Glomerular visceral epithelial cell (primary cell): ENCODE measurements at regions not wholly inside any gene's neighbourhood (a gene's known extent, or its start where the extent isn't known, plus 50 kb on each side); places are given as distances from the start of the nearest gene placed in this dataset.
"Not testable (repeated sequence)": the region's sequence is repeated elsewhere in the genome, so short reads cannot be mapped to it uniquely, and the experiment has no call there.

Experiments
- DNase-seq: peaks from one replicate; pipeline ENCODE4 v3.0.0-alpha.2; 2016; ENCODE audit errors: extremely low spot score

DNA sequence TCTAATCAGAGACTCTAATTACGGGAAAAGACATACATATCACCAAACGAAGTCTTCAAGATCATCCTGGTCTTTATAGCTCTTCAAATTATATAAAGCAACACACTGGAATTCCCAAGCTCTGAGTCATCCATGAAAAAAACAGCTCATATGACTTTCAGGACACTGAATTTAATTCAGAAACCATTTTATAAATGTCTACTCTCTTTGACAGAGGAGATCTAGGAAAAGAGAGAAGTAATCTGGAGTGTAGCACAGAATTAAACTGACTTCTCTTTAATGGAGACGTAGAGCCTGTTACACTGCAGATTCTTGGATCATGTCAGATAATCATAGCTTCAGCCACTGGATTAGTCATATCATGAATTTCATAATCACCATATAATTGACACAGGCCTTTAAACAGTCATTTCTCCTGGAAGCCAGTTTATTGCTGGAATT is 86.8 kb upstream of the WSB1 start:
- DNase-seq = peak; percentile 33

DNA sequence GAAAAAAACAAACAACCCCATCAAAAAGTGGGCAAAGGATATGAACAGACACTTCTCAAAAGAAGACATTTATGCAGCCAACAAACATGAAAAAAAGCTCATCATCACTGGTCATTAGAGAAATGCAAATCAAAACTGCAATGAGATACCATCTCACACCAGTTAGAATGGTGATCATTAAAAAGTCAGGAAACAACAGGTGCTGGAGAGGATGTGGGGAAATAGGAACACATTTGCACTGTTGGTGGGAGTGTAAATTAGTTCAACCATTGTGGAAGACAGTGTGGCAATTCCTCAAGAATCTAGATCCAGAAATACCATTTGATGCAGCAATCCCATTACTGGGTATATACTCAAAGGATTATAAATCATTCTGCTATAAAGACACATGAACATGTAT is 85.5 kb upstream of the WSB1 start:
- DNase-seq = not testable (repeated sequence)

DNA sequence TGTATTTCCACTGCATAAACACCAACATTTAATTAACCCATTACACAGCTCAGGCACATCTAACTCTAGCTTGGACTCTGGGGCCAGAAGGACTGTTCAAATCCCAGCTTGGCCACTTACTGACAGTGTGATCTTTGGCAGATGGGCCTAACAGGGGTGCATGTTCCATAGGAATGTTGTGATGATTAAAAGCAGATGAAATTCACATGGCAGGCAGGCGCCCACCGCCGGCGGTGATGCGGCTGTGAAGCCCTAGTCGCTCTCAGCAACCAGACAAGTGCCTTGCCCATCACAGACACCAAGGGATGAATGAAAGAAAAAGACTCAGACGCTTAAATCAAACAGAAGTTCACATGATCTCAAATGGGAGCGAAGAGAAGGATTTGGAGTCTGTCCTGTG is 84.6 kb upstream of the WSB1 start:
- DNase-seq = no peak

DNA sequence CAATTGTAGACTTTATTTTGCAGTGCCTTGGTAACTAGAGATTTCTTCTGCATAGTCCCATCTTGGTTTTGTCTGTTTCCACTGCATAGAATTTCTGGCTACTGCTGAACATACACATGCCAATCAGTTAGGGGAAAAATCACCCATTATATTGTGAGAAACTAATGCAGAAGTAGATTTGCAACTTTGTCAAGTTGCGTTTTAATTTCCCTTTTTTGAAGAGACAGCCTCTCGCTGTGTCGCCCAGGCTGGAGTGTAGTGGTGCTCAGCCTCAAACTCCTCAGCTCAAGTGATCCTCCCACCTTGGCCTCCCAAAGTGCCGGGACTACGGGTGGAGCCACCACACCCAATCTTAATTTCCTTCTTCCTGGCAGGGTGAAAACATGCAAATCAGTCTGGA is 83.1 kb upstream of the WSB1 start:
- DNase-seq = not testable (repeated sequence)

DNA sequence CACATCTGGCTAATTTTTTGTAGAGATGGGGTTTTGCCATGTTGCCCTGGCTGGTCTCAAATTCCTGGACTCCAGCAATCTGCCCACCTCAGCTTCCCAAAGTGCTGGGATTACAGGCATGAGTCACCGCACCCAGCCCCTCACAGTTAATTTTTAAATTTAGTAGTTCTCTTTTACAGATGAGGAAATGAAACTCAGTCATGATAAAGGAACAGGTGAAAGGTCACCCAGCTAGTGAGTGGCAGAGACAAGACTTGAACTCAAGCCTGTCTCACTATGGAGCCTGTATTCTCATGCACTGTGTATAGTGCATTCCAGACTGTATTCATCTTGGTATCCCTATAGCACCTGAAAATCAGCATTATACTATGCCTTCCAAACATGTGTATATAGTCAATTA is 77.1 kb upstream of the WSB1 start:
- DNase-seq = no peak

DNA sequence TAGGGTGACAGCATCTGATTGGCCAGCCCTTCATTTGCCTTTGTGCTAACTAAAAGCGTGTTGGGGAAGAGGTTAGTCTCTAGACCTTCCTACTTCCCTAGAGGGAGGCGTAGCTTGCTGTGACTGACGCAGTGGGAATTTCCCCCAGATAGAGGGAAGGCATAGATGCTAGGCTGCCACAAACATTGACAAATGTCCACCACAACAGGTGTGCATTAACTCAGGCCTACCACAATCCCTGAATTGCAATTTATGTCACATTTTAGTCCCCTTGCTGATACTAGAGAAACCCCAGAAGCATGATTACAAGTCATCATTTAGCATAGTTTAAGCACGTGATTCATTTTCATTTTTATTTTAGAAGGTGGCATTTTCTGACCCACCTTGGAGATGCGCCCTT is 76.3 kb upstream of the WSB1 start:
- DNase-seq = no peak

DNA sequence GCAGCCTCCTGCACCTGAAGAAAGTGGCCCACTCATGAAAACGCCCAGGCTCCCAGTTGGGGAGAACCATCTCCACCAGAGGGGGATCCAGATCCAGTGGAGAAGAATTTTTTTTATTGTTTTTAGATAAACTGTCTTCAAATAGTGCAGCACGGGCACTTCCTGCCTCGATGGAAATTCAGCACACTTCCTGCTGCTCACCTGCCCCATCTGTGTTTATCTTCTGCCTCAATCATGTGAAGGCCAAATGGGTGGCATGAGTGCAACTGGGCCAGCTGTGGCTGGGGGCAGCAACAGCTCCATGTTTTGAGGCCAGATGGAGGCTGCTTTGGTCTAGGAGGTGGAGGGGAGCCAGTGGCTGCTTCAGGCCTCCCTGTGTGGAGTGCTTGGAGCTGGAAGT is 75.9 kb upstream of the WSB1 start:
- no peak for DNase-seq

DNA sequence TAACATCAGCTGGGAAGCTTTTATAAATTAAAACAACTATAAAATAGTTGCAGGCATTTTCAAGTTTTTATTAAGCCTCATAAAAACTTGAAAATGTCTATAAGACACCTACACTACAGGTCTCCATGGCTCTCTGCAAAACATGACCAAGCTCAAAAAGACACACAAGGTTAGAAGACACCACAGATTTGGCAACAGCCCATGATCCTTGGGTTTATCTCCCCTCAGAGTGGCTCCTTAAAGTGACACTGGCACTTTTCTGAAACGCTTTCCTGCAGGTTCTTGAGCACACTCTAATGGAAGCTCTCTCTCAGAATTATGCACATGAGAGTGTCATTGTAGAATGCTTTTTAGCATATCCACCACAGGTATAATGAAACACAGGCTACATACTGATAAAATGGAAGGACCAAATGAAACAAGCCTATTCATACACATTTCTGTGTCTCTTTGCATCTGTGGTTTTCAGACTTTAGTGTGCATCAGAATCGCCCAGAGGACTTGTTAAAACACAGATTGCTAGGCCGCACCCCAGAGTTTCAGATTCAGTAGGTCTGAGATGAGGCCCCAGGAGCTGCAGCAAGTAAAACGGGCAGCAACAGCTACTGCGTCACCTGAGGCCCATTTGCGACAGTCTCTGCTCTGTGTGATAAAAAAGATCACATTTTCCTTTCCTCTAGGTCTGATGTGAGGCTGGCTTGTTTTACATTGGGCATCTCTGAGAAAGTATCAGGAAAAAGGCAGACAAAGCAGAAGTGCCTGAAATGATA is 75.0 kb upstream of the WSB1 start:
- DNase-seq = no peak

DNA sequence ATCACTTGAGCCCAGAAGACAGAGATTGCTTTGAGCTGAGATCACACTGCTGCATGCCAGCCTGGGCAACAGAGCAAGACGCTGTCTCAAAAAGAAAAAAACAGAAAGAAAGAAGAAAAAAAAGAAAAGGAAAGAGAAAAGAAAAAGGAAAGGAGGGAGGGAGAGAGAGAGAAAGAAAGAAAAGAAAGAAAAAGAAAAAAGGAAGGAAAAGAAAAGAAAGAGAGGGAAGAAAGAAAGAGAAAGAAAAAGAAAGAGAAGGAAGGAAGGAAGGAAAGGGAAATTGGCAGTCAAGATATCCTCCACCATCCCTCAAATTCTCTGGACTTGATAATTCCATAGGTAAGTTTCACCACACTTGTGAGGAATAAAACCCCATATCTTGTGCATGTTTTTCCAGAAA is 71.4 kb upstream of the WSB1 start:
- DNase-seq = no peak

DNA sequence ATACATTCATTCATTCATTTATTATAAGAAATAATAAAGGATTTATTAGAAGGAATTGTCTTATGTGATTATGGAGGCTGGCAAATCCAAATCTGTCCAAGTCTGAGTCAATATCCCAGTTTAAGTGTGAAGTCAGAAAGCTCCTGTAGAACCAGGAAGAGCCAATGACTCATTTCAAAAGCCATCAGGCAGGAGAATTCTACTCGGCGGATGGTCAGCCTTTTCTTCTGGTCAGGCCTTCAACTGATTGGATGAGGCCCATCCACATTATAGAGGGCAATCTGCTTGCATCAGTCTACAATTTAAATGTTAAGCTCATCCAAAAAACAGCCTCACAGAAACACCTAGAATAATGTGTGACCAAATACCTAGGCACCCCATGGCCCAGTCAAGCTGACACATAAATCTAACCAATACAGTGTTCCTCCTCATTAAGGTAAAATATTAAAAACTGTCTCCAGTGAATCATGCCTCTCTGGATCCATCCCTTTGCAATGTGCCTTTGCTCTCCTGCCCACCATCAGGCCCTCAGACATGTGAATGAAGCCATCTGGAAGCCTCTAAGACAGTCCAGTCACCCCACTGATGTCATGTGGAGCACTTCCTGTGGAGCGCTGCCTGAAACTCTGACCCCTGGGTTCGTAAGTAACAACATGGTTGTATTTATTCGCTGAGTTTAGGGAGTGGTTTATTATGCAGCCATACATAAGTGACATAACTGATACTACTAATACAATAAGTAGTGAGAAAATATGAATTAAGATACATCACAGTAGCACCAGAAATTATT is 69.2 kb upstream of the WSB1 start:
- no peak for DNase-seq

DNA sequence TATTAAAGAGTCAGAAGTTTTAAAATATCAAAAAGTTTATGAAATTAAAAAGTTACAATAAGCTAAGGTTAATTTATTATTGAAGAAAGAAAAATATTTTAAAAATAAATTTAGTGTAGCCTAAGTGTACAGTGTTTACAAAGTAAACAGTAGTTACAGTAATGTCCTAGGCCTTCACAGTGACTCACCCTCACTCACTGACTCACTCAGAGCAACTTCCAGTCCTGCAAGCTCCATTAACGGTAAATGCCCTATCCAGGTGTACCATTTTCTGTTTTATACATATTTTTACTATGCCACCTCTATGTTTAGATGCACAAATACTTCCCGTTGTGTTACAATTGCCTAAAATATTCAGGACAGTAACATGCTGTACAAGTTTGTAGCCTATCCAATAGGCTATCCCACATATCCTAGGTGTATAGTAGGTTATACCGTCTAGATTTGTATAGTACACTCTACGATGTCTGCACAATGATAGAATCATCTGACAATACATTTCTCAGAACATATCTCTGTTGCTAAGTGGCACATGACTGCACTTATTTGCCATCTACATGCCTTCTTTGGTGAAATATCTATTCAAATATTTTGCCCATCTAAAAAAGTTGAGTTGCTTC is 67.2 kb upstream of the WSB1 start:
- DNase-seq = peak; percentile 26

DNA sequence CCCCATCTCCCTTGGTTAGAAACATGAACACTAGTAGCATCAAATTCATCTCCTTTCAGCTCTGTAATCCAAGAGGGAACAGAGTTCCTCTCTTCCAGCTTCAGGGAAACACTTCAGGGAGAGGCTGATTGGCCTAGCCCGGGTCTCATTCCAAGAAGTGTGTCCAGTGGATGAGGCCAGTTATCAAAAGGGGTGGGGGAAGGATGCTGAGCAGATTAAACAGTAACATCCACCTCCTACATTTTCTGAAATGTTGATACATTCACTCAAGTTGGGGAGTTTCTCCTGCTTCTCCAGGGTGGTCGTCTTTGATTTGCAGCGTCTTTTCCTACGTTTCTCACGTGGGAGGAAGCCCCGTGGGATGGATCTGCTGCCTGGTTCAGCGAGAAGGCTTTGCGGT is 62.9 kb upstream of the WSB1 start:
- no peak for DNase-seq

DNA sequence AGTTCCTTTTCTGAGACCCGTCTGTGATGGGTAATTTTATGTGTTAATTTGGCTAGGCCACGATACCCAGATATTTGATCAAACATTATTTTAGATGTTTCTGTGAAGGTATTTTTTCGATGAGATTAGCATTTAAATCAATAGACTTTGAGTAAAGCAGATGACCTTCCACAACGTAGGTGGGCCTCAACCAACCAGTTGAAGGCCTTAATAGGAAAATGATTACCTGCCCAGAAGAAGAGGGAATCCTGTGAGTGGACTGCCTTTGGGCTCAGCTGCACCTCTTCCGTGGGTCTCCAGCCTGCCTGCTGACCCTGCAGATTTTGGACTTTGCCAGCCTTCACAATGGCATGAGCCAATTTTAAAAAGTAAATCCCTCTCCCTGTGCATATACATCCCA is 61.6 kb upstream of the WSB1 start:
- no peak for DNase-seq

DNA sequence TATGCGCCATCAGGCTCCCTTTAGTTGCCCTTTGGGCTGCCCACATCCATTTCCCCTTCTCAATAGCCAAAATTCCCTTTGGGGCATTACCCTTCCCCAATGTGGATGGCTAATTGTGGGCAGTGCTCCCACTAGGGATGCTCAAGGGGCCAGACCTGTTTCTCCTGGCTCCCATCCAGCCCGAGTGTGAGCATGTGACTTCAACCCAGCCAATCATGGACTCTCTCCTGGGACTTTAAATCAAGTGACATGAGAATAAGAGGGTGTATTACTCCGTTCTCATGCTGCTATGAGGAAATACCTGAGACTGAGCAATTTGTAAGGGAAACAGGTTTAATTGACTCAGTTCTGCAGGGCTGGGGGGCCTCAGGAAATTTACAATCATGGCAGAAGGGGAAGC is 60.9 kb upstream of the WSB1 start:
- no peak for DNase-seq

DNA sequence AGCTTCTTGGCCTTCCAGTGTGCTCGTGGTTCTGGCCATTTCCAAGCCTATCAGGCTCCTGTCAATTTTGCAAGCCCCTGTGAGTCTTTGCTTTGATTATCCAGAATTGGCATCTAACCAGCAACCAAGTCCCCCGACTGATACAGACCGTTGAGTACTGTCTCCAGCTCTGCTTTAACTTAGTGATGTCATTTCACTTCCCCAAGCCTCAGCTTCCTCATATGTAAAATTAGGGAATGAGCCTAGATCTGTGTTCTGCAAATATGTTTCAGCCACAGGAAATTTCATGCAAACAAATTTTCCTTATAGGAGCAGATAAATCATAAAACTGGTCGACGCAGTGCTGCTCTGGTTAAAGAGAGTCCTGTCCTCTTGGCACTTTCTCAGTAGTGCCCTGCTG is 60.1 kb upstream of the WSB1 start:
- no peak for DNase-seq

DNA sequence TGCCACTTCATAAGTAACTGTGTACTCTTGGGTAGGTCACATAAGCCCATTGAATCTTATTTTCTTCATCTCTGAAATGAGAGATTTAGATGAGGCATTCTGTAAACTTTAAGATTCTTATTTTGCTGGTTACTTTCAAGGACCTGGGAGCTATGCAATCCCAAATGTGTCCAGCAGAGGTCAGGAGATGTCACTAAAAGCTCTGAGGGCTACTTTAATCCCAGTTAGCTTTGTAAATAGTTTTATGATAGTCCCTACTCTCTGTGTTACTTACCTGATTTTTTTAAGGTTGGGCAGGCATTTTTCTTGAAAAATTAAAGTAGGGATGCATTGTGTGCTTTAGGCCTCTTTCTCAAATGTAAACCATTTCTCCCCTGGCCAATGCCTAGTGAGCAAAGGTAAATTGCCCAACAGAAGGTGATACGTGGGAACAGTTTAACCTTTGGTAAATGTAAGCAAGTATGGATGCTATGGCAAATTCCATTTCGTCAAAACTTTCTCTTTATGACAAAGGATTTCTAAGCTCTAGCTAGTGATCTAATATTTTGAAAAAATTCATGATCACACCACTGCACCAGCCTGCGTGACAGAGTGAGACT is 57.1 kb upstream of the WSB1 start:
- DNase-seq = peak; percentile 69

DNA sequence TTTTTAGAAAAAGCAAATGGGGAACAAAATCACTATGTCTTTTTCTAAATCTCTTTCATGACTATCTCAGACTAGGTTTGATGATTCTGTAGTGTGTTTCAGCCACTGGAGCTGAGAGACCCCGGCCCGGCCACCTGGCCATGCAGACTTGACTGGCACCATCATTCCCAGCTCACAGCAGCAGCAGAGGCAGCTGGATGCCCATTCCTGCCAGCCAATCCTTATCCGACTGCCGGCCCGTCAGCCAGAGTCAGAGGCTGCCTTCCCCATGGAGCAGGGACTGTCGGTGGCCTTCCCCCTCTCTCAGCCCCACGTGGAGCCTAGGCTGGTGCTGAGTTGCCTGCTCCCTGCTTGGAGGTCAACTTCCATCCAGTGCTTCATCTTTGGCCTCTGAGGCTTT is 56.0 kb upstream of the WSB1 start:
- DNase-seq = no peak

DNA sequence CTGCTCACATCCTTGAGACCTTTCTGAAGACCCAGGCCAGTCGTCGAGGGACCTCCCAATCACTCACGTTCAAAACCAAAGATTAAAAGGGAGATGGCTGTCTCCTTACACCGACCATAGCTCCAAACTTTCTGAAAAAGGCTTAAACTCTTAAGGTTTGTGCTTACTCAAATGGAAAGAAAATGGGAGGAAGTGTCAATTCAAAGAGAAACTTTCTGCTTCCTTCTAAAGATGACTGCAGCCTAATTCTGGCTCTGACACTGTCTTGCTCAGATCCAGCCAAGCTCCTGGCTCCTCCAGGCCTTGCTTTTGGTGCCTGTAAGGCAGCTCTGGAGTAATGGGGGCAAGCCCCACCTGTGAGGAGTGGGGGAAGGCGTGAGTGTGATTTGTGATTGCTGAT is 54.9 kb upstream of the WSB1 start:
- no peak for DNase-seq

DNA sequence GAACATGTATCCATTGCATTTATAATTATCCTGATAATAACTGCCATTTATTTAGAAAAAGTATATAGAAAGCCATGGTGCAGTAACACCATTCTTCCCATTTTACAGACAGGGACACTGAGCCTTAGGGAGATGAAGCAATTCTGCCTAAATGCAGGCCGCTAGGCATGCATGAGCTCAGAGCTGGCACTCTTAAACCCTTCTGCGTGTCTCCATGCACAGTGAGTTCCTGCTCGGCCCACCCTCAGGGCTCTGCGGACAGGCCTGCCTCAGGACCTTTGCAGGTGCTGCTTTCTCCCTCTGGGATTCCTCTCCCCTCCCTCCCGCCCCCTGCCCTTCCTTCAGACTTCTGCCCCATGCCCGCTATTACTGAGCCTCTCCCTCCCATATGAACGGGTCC is 54.3 kb upstream of the WSB1 start:
- no peak for DNase-seq

DNA sequence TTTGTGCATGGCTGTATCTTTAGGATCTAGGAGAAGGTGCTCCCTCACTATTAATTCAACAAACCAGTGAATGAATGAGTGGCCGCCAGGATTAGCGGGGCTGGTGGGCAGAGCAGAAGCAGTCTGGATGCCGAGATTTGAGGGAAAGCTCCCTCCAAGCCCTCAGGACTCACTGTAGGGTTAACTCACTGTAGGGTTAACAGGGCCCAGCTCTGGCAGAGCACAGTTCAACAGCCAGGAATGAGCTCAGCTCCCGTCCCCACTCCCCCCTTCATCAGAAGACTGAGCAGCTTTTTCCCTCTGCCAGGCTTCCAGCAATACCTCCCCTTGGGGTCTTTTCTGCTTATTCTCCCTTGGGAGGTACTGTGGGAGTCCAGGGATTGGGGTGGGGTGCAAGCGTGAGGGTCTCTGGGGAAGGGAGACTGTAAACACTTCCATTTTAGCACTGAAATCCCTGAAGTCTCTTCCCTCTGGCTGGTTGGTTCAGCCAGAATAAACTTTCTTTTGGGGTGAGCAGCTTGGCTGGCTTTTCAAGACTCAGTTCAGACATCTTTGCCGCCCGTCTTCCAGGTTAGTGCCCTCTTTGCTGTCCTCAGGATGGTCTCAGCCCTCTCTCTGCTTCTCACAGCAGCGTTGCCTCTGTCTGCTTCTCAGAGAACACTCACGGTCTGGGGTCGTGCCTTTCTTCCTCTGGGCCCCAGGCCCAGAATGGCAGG is 53.7 kb upstream of the WSB1 start:
- DNase-seq = no peak

DNA sequence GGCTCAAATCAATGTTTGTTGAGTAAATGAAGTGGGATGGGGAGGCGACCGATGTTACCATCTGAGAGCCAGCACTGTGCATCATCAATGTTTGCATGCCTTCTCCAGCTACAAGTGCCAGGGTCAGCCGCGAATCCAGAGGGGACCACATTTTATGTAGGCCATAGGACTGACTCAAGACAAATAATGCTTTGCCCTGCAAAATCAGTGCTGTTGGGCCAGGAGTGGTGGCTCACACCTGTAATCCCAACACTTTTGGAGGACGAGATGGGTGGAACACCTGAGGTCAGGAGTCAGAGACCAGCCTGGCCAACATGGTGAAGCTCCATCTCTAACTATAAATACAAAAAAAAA is 53.1 kb upstream of the WSB1 start:
- DNase-seq = no peak

DNA sequence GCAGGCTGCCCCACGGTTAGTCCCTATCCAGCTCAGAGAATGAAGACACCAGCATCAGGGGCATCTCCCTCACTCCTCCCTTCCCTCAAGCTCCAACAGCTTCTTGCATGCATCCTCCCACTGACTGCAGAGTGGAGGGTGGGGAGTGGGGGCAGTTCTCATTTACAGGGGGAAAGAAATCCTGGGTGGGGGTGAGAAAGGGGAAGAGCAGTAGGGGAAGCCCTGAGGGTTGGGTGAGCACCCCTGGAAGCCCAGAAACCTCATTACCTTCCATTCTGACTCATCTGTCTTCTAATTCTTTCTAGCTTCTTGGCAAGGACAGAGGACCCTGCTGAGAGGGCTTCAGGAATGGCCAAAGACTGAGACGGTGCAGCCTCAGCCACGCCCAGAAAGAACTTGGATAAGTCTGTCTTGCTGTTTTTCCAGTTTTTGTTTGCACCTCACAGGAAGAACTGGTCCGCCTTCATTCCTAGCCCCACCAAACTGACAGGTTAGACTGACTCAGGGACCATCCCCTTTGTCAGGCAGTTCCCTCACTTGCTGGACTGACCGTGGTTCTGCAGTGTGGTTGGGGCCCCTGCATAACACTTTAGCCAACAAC is 52.5 kb upstream of the WSB1 start:
- DNase-seq = no peak
